ENCODE measurements at regions not wholly inside any gene's neighbourhood (a gene's known extent, or its start where the extent isn't known, plus 50 kb on each side); places are given as distances from the start of the nearest gene placed in this dataset.
"Not testable (repeated sequence)": the region's sequence is repeated elsewhere in the genome, so short reads cannot be mapped to it uniquely, and the experiment has no call there.

GRCh38 chr6:15020119-15020770 lies 225.6 kb upstream of the JARID2 start:
- no peak for DNase-seq (ENCODE audit: low read depth in 4 of 4, low spot score in 1 of 4)

GRCh38 chr6:15021074-15021473 lies 224.8 kb upstream of the JARID2 start:
- DNase-seq (ENCODE audit: low read depth in 4 of 4, low spot score in 1 of 4): no peak

GRCh38 chr6:15023018-15023417 lies 222.9 kb upstream of the JARID2 start:
- not testable (repeated sequence) for DNase-seq (ENCODE audit: low read depth in 4 of 4, low spot score in 1 of 4)

GRCh38 chr6:15023448-15023847 lies 222.4 kb upstream of the JARID2 start:
- DNase-seq (ENCODE audit: low read depth in 4 of 4, low spot score in 1 of 4): peak; percentile 7 to 62 (median 32)

- DNase-seq (ENCODE audit: low read depth in 4 of 4, low spot score in 1 of 4): no peak
These were observed 220.4 kb upstream of the JARID2 start for GRCh38 chr6:15025446-15025845.

GRCh38 chr6:15026832-15027231 lies 219.0 kb upstream of the JARID2 start:
- DNase-seq (ENCODE audit: low read depth in 4 of 4, low spot score in 1 of 4): no peak

- no peak for DNase-seq (ENCODE audit: low read depth in 4 of 4, low spot score in 1 of 4)
These were observed 218.4 kb upstream of the JARID2 start for GRCh38 chr6:15027472-15027871.

- no peak for DNase-seq (ENCODE audit: low read depth in 4 of 4, low spot score in 1 of 4)
These were observed 213.9 kb upstream of the JARID2 start for GRCh38 chr6:15032015-15032414.

- DNase-seq (ENCODE audit: low read depth in 4 of 4, low spot score in 1 of 4): no peak
These were observed 212.0 kb upstream of the JARID2 start for GRCh38 chr6:15033850-15034203.

GRCh38 chr6:15036690-15037245 lies 209.1 kb upstream of the JARID2 start:
- DNase-seq (ENCODE audit: low read depth in 4 of 4, low spot score in 1 of 4): no peak

- DNase-seq (ENCODE audit: low read depth in 4 of 4, low spot score in 1 of 4): no peak
These were observed 208.6 kb upstream of the JARID2 start for GRCh38 chr6:15037253-15037652.

- DNase-seq (ENCODE audit: low read depth in 4 of 4, low spot score in 1 of 4): no peak
These were observed 207.7 kb upstream of the JARID2 start for GRCh38 chr6:15038013-15038791.

- DNase-seq (ENCODE audit: low read depth in 4 of 4, low spot score in 1 of 4): no peak
These were observed 206.7 kb upstream of the JARID2 start for GRCh38 chr6:15039136-15039535.

GRCh38 chr6:15042938-15043337 lies 202.9 kb upstream of the JARID2 start:
- no peak for DNase-seq (ENCODE audit: low read depth in 4 of 4, low spot score in 1 of 4)

GRCh38 chr6:15044146-15044882 lies 201.6 kb upstream of the JARID2 start:
- DNase-seq (ENCODE audit: low read depth in 4 of 4, low spot score in 1 of 4): no peak

- DNase-seq (ENCODE audit: low read depth in 4 of 4, low spot score in 1 of 4): no peak
These were observed 200.9 kb upstream of the JARID2 start for GRCh38 chr6:15044948-15045347.

GRCh38 chr6:15046751-15047150 lies 199.1 kb upstream of the JARID2 start:
- no peak for DNase-seq (ENCODE audit: low read depth in 4 of 4, low spot score in 1 of 4)

- no peak for DNase-seq (ENCODE audit: low read depth in 4 of 4, low spot score in 1 of 4)
These were observed 197.5 kb upstream of the JARID2 start for GRCh38 chr6:15048367-15048766.

GRCh38 chr6:15058200-15059061 lies 187.4 kb upstream of the JARID2 start:
- DNase-seq (ENCODE audit: low read depth in 4 of 4, low spot score in 1 of 4): no peak

- no peak for DNase-seq (ENCODE audit: low read depth in 4 of 4, low spot score in 1 of 4)
These were observed 184.7 kb upstream of the JARID2 start for GRCh38 chr6:15061180-15061641.
